ENCODE measurements at regions not wholly inside any gene's neighbourhood (a gene's known extent, or its start where the extent isn't known, plus 50 kb on each side); places are given as distances from the start of the nearest gene placed in this dataset.
"Not testable (repeated sequence)": the region's sequence is repeated elsewhere in the genome, so short reads cannot be mapped to it uniquely, and the experiment has no call there.

GRCh38 chr5:56409331-56410190 is 176.4 kb upstream of the ANKRD55 start:
- WGBS: 63% methylated on average over 13 of the region's 13 CpGs
- DNase-seq (ENCODE audit: low spot score in 2 of 2): no peak

GRCh38 chr5:56406838-56407237 is 173.7 kb upstream of the ANKRD55 start:
- no peak overlapping the region for H3K4me3 ChIP-seq
- WGBS: 91% methylated on average over 2 of the region's 2 CpGs
- no peaks in the 10 kb centered on the region for H3K27me3 ChIP-seq
- no peaks in the 10 kb centered on the region for H3K9me3 ChIP-seq
- DNase-seq (ENCODE audit: low spot score in 2 of 2): no peak
- no peaks in the 10 kb centered on the region for H3K36me3 ChIP-seq
- TF ChIP-seq POLR2AphosphoS5 (IDR thresholded peaks at IDR 0.05) (no peak), EP300 (IDR thresholded peaks at IDR 0.05) (no peak)
- peaks cover 18% of the 10 kb centered on the region for H3K4me1 ChIP-seq
- H3K27ac ChIP-seq: no peak overlapping the region

More at GRCh38 chr5:56409331-56410190, 176.4 kb upstream of the ANKRD55 start:
- H3K27me3 ChIP-seq: no peaks in the 10 kb centered on the region
- no peak overlapping the region for H3K4me3 ChIP-seq
- no peaks in the 10 kb centered on the region for H3K36me3 ChIP-seq
- H3K27ac ChIP-seq: no peak overlapping the region
- no peak for TF ChIP-seq CTCF (IDR thresholded peaks at IDR 0.05)
- no peak for TF ChIP-seq POLR2A (IDR thresholded peaks at IDR 0.05)
- no peak for TF ChIP-seq POLR2AphosphoS5 (IDR thresholded peaks at IDR 0.05)
- no peak for TF ChIP-seq EP300 (IDR thresholded peaks at IDR 0.05)
- H3K9me3 ChIP-seq: no peaks in the 10 kb centered on the region
- peaks cover 27% of the 10 kb centered on the region for H3K4me1 ChIP-seq

- no peaks in the 10 kb centered on the region for H3K27me3 ChIP-seq
- peaks cover 18% of the 10 kb centered on the region for H3K4me1 ChIP-seq
- H3K27ac ChIP-seq: no peak overlapping the region
- 88% methylated on average over 1 of the region's 1 CpG for WGBS
- H3K36me3 ChIP-seq: no peaks in the 10 kb centered on the region
- DNase-seq (ENCODE audit: low spot score in 2 of 2): no peak
- no peak overlapping the region for H3K4me3 ChIP-seq
- no peaks in the 10 kb centered on the region for H3K9me3 ChIP-seq
- TF ChIP-seq POLR2A (IDR thresholded peaks at IDR 0.05) (no peak), CTCF (IDR thresholded peaks at IDR 0.05) (no peak), POLR2AphosphoS5 (IDR thresholded peaks at IDR 0.05) (no peak), EP300 (IDR thresholded peaks at IDR 0.05) (no peak)
Observed at GRCh38 chr5:56406221-56406620, 173.1 kb upstream of the ANKRD55 start.

- Histone ChIP-seq H3K36me3 (no peaks in the 10 kb centered on the region), H3K4me1 (peaks cover 13% of the 10 kb centered on the region), H3K27me3 (no peaks in the 10 kb centered on the region), H3K9me3 (no peaks in the 10 kb centered on the region), H3K27ac (no peak overlapping the region), H3K4me3 (no peak overlapping the region)
- no peak for TF ChIP-seq CTCF (IDR thresholded peaks at IDR 0.05)
- DNase-seq (ENCODE audit: low spot score in 2 of 2): no peak
- WGBS: 80% methylated on average over 4 of the region's 4 CpGs
Observed at GRCh38 chr5:56405116-56405908, 172.2 kb upstream of the ANKRD55 start.

GRCh38 chr5:56402266-56403220 is 169.4 kb upstream of the ANKRD55 start:
- TF ChIP-seq POLR2AphosphoS5 (IDR thresholded peaks at IDR 0.05) (no peak), CTCF (IDR thresholded peaks at IDR 0.05) (no peak), POLR2A (IDR thresholded peaks at IDR 0.05) (no peak), EP300 (IDR thresholded peaks at IDR 0.05) (no peak)
- Histone ChIP-seq H3K27me3 (no peaks in the 10 kb centered on the region), H3K4me1 (no peaks in the 10 kb centered on the region), H3K9me3 (no peaks in the 10 kb centered on the region), H3K27ac (no peak overlapping the region), H3K4me3 (no peak overlapping the region), H3K36me3 (no peaks in the 10 kb centered on the region)
- no peak for DNase-seq (ENCODE audit: low spot score in 2 of 2)
- WGBS: 46% methylated on average over 7 of the region's 7 CpGs

- H3K9me3 ChIP-seq; H3K36me3 ChIP-seq; H3K4me1 ChIP-seq; DNase-seq (ENCODE audit: low spot score in 2 of 2); H3K27me3 ChIP-seq; H3K27ac ChIP-seq; H3K4me3 ChIP-seq: not testable (repeated sequence)
- WGBS: 100% methylated on average over 8 of the region's 24 CpGs
Observed at GRCh38 chr5:56397796-56398195, 164.7 kb upstream of the ANKRD55 start.

Measured in suprapubic skin (tissue), 4 donors.